Mucosa of descending colon (tissue), 3 donors: ENCODE measurements at regions not wholly inside any gene's neighbourhood (a gene's known extent, or its start where the extent isn't known, plus 50 kb on each side); places are given as distances from the start of the nearest gene placed in this dataset.

ENCODE experiments used
- ATAC-seq: fragments of 200-7000 bp; cut with Tn5 transposase; one replicate; pipeline ENCODE4 v1.9.1; 2020; ENCODE audit warnings: mild to moderate bottlenecking, moderate library complexity
- DNase-seq, 3 donors: peaks; one replicate each; pipeline ENCODE4 v3.0.0-alpha.2; 2020
- H3K36me3 ChIP-seq: fragments of 200-600 bp; one replicate; pipeline ENCODE4 v1.8.0; 2021; ENCODE audit warnings: low read depth, mild to moderate bottlenecking
- H3K4me1 ChIP-seq: fragments of 200-600 bp; one replicate; pipeline ENCODE4 v1.8.0; 2021; ENCODE audit warnings: low read depth, mild to moderate bottlenecking
- H3K4me3 ChIP-seq: fragments of 200-600 bp; one replicate; pipeline ENCODE4 v1.8.0; 2021; ENCODE audit warnings: mild to moderate bottlenecking
- H3K9me3 ChIP-seq: fragments of 200-600 bp; one replicate; pipeline ENCODE4 v1.8.0; 2021; ENCODE audit warnings: mild to moderate bottlenecking
- intact Hi-C, 2 donors: fragments of 100-400 bp; cut with DNase I in 1 of 2; cut with micrococcal nuclease in 1 of 2; formaldehyde crosslinking; loops; one replicate each; pipeline versions ENCODE4 v1.11.0 to v1.11.1; 2022; cut with DNase I, micrococcal nuclease
- TF ChIP-seq, protein P1 (sequence below): fragments of 200-600 bp; IDR thresholded peaks from one replicate; pipeline ENCODE4 v1.8.0; 2022; ENCODE audit warnings: antibody characterized with exemption, mild to moderate bottlenecking
- donor health status: DM: no; HTN: no; CAD: no; lungs with moderate emphysema.
- donor health status: DM: no; HTN: no; CAD: no.
- donor health status: DM: no; HTN: yes; CAD: no.

DNA sequence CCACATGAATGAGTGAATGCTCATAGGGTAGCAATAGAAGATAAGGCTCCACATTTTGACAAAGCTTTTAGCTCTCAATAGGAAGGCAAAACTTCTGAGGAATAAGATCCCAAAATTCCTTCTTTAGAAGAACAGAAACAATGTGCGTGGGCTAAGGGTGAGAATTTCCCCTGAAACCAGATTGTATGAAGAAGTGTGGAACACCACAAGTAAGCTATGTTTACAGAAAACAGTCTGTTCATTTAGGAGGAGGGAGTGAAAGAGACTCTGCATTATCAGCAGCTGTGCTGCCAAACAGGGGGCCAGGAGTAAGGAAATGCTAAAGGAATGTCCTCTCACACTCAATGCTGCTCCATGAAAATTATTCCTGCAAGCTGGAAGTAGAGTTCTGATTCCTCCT is 851.6 kb downstream of the CENPC start:
- no peaks in the 10 kb centered on the region for H3K4me1 ChIP-seq
- ATAC-seq = no peak
- no peaks in the 10 kb centered on the region for H3K36me3 ChIP-seq
- TF ChIP-seq, protein P1, sequence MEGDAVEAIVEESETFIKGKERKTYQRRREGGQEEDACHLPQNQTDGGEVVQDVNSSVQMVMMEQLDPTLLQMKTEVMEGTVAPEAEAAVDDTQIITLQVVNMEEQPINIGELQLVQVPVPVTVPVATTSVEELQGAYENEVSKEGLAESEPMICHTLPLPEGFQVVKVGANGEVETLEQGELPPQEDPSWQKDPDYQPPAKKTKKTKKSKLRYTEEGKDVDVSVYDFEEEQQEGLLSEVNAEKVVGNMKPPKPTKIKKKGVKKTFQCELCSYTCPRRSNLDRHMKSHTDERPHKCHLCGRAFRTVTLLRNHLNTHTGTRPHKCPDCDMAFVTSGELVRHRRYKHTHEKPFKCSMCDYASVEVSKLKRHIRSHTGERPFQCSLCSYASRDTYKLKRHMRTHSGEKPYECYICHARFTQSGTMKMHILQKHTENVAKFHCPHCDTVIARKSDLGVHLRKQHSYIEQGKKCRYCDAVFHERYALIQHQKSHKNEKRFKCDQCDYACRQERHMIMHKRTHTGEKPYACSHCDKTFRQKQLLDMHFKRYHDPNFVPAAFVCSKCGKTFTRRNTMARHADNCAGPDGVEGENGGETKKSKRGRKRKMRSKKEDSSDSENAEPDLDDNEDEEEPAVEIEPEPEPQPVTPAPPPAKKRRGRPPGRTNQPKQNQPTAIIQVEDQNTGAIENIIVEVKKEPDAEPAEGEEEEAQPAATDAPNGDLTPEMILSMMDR = no peak
- H3K4me3 ChIP-seq = no peak overlapping the region
- intact Hi-C loops = no loop called here
- no peak for DNase-seq
- H3K9me3 ChIP-seq = no peaks in the 10 kb centered on the region

DNA sequence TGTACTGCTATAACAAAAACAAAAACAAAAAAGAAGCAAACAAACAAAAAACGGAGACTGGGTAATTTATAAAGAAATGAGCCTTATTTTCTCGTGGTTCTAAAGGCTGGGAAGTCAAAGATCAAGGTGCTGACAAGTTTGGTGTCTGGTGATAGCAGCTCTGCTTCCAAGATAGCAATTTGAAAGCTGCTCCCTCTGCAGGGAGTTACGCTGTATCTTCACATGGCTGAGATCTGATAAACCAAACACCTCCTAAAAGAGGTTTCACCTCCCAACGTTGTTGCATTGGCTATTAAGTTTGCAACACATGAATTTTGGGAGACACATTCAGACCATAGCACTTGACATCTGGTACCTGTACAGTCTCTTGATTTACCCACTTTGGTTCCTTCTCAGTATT is 854.2 kb downstream of the CENPC start:
- ATAC-seq = no peak
- DNase-seq = no peak
- Histone ChIP-seq H3K9me3 (no peaks in the 10 kb centered on the region), H3K36me3 (no peaks in the 10 kb centered on the region), H3K4me3 (no peak overlapping the region), H3K4me1 (no peaks in the 10 kb centered on the region)
- TF ChIP-seq, protein P1 = no peak
- intact Hi-C loops = no loop called here

DNA sequence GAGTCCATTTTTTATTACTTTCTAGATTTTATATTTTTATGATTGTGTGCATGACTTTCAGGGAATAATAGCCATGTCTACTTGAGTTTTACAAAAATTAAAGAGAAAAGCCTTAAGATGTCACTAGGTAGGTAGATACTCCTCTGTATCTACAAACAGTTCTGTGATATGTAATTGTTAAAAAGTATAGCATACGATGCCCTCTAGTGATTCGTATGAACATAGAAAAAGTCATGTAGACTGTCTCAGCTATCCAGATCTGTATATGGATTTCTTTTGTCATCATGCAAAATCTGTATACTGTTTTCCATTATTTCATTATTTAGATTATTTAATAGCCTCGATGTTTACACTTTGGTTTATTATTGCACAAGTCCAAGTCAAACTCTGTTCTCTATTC is 856.6 kb downstream of the CENPC start:
- Histone ChIP-seq H3K36me3 (no peaks in the 10 kb centered on the region), H3K4me3 (no peak overlapping the region), H3K9me3 (no peaks in the 10 kb centered on the region), H3K4me1 (no peaks in the 10 kb centered on the region)
- TF ChIP-seq, protein P1 = no peak
- ATAC-seq (no peak), DNase-seq (no peak)
- intact Hi-C loops = no loop called here

DNA sequence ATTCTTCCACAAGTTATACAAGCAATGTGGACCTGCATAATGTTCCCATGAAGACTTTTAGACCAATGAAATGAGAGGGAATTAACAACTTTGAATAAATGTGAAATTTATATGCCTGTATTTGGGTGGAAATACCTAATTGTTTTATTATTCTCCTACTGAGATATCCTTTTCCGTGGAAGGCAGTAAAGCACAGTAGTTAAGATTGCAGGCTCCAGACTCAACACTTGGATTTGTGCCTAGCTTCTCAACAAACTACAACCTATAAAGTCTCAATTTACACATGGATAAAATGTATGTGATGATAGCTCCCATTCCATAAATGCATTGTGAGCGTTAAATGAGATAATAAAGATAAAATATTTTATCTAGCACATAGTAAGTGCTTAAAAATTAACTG is 857.8 kb downstream of the CENPC start:
- ATAC-seq (no peak), DNase-seq (no peak)
- H3K9me3 ChIP-seq = no peaks in the 10 kb centered on the region
- no peaks in the 10 kb centered on the region for H3K36me3 ChIP-seq
- intact Hi-C loops = no loop called here
- TF ChIP-seq, protein P1 = no peak
- H3K4me1 ChIP-seq = no peaks in the 10 kb centered on the region
- H3K4me3 ChIP-seq = no peak overlapping the region

DNA sequence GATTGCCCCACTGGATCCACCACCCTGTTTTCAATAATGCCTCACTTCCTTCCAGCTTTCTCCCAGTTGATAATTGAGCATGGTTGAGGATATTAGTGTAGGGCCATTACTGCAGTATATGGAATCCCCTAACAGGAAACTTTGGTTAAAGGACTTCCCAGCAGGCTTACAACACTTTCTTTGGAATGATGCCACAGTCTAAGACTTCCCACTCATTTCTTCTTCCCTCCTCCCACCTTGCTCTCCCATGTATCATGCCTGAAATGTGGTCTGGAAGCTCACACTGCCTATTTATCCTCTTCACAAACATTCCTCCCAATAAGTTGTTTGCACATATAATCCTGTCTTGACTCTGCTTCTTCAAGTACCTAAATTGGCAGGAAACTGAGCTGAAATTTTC is 863.3 kb downstream of the CENPC start:
- ATAC-seq = no peak

DNA sequence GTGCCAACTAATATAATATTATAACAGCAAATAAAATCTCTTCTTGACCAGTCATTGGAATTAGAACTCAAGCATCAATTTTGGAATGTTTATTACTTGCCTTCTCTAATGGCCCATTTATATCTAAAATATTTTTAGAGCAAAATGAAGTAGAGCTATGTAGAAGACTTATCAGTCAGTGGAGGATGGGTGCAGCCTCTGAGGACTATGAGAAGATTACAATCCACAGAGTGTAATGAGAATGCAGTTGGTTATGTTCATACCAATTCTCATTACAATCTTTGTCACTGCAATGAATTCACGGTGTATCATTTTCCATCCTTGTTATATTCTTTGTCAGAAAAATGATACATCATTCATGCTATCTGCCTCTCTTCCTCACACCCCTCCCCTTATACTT is 878.1 kb downstream of the CENPC start:
- intact Hi-C loops = no loop called here
- Histone ChIP-seq H3K9me3 (no peaks in the 10 kb centered on the region), H3K4me1 (no peaks in the 10 kb centered on the region), H3K4me3 (no peak overlapping the region), H3K36me3 (no peaks in the 10 kb centered on the region)
- DNase-seq = no peak
- ATAC-seq = no peak
- TF ChIP-seq, protein P1 = no peak

More for the DNA sequence above, 863.3 kb downstream of the CENPC start:
- H3K9me3 ChIP-seq = no peaks in the 10 kb centered on the region
- intact Hi-C loops = no loop called here
- TF ChIP-seq, protein P1 = no peak
- H3K36me3 ChIP-seq = no peaks in the 10 kb centered on the region
- H3K4me1 ChIP-seq = no peaks in the 10 kb centered on the region
- no peak overlapping the region for H3K4me3 ChIP-seq
- no peak for DNase-seq
